GM21576 (cell line): ENCODE measurements at regions not wholly inside any gene's neighbourhood (a gene's known extent, or its start where the extent isn't known, plus 50 kb on each side); places are given as distances from the start of the nearest gene placed in this dataset.
"Not testable (repeated sequence)": the region's sequence is repeated elsewhere in the genome, so short reads cannot be mapped to it uniquely, and the experiment has no call there.

Source experiments
- ATAC-seq: cut with Tn5 transposase; IDR thresholded peaks from one replicate; pipeline ENCODE4 v1.9.1; 2021; ENCODE audit warnings: mild to moderate bottlenecking, moderate library complexity; ENCODE audit not compliant: unreplicated experiment

DNA sequence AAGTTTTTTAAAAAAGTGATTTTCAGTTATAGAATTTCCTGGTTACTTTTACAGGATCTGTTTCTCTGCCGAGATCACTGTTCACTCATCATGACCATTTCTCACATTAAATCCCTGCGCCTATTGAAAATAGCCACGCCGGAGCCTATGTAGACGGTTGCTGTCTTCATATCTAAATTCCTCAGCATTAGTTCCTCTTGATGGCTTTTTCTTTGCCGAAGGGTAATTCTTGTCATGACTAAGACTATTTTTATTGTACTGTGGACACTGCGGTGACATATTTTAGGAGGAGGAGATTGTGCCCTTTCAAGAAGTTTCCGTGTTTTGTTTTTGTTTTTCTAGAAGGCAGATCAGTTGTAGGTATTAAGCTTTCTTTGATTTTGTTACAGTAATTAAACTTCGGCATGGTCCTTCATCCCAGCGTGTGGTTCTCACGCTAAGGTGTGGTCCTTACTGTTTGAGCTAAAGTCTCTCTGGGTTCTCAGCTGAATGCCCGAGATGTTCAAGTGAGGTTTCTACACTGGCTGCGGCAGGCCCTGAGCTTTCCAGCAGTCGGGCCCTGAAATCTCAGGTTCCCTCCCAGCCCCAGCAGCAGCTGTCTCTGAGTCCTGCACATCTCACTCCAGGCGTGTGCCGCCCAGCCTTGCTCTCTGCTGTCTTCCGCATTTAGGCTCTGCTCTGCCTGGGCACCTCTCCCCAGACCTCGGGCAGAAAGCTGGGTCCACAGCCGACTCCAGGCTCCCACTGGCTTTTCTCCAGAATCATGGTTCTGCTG is 1110.5 kb downstream of the TBC1D22A start:
- no peak for ATAC-seq

GRCh38 chr22:47865626-47866025 is 1103.2 kb downstream of the TBC1D22A start:
- no peak for ATAC-seq

DNA sequence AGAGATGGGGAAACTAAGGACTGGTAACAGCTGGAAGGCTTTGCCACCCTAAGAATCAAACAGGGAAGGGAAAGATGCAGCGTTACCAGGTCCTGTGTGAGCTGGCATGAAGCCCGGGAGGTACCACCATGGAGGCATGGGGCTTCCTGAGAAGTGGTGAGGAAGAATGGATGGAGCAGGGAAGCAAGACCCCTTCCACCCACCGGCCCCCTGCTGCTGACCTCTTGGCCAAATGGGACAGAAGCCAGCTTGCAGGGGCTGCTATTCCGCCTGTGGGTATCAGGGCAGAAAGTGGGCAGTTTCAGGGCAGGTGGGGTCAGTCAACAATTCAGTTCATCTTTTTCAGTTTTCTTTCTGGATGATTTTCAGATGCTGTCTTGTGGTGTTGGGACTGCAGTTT is 1099.9 kb downstream of the TBC1D22A start:
- ATAC-seq: no peak

DNA sequence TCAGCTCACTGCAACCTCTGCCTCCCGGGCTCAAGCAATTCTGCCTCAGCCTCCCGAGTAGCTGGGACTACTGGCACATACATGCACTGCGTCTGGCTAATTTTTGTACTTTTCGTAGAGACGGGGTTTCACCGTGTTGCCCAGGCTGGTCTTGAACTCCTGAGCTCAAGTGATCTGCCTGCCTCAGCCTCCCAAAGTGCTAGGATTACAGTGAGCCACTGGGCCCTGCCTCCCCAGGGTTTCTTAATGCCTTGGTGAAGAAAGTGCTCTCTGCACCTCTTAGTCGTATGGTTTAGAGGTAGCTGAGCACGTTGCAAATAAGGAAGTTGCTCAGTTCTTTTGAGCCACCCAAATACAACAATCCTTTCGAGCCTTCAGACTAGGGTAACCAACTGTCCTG is 1098.5 kb downstream of the TBC1D22A start:
- not testable (repeated sequence) for ATAC-seq

- ATAC-seq: no peak
Observed at GRCh38 chr22:47859881-47860525, 1097.6 kb downstream of the TBC1D22A start.

GRCh38 chr22:47858773-47859306 is 1096.4 kb downstream of the TBC1D22A start:
- no peak for ATAC-seq

DNA sequence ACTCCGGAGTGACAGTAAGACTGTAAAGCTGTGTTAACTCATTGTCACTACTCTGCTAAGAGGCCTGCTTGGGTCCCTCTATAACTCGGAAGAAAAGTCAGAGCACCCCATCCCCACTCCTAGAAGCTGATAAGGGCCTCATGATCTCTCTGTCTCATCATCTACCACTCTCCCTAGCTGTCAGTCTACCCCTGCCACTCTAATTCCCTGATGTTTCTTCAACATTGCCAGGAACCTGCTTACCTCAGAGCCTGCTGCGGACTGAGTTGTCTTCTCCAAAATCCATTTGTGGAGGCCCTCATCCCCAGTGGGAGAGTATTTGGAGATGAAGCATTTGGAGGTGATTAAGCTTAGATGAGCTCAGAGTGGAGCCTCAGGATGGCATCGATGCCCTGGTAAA is 1092.2 kb downstream of the TBC1D22A start:
- no peak for ATAC-seq

GRCh38 chr22:47854251-47854650 is 1091.8 kb downstream of the TBC1D22A start:
- no peak for ATAC-seq

DNA sequence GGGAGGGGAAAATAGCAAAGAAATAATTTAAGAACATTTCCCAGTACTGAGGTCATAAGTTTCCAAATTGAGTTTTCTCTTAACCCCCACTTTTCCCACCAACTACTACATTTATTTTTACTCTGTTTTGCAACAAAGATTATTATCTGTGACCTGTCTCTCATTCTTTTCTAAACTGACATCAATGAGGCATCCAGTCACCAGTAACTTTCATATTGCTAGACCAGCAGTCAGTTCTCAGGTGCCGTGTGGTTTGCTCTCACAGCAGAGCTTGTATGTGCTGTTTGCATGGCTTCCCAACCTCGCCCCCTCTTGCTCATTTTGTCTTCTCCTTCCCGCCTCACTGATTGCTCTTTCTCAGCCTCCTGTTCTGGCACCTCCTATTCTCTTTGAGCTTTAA is 1091.3 kb downstream of the TBC1D22A start:
- ATAC-seq: no peak

GRCh38 chr22:47851586-47851985 is 1089.1 kb downstream of the TBC1D22A start:
- ATAC-seq: no peak

DNA sequence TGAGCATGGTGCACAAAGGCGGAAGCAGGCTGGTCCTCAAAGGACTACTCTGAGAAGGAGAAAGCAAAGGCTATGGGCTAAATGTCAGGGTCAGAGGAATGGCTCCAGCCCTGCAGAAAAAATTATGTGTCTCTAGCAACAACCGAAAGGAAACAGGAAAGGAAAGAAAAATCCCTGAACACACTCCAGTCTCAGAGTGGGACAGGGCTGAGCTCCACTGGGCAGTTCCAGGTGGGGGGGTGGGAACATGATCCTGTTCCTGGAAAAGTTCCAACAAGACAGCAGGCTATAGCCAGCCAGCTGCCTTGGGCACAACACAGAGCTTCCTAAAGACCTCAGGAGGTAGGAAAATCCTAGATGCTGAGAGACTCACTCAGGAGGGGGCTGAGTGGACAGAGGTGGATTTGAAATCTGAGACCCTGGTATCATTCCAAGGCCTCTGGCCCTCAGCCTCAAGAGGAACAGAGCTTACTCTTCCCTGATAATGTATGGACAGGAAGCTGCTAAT is 1088.2 kb downstream of the TBC1D22A start:
- ATAC-seq: no peak

DNA sequence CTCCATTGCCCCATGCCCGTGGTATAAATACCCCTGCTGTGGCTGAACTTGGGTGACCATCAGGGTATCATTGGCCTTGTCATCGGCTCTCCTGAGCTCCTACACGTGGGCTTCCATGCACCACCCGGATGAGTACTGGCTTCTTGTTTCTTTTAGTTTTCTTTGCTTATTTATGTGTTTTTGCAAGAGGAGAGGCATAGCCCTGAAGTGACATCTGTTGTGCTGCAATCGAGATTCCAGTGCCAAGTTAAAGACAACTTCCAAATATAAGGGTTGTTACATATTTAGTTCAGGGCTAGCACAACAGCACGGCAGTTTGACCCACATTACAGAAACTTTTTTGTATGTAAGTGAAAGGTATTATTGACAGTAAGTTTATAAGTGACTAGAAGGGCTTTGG is 1087.1 kb downstream of the TBC1D22A start:
- ATAC-seq: no peak

- no peak for ATAC-seq
Observed at GRCh38 chr22:47848184-47848920, 1085.9 kb downstream of the TBC1D22A start.

- no peak for ATAC-seq
Observed at GRCh38 chr22:47847131-47847890, 1084.9 kb downstream of the TBC1D22A start.

GRCh38 chr22:47846206-47846605 is 1083.8 kb downstream of the TBC1D22A start:
- ATAC-seq: no peak

GRCh38 chr22:47842119-47842518 is 1079.7 kb downstream of the TBC1D22A start:
- no peak for ATAC-seq

GRCh38 chr22:47841156-47841555 is 1078.7 kb downstream of the TBC1D22A start:
- ATAC-seq: no peak

DNA sequence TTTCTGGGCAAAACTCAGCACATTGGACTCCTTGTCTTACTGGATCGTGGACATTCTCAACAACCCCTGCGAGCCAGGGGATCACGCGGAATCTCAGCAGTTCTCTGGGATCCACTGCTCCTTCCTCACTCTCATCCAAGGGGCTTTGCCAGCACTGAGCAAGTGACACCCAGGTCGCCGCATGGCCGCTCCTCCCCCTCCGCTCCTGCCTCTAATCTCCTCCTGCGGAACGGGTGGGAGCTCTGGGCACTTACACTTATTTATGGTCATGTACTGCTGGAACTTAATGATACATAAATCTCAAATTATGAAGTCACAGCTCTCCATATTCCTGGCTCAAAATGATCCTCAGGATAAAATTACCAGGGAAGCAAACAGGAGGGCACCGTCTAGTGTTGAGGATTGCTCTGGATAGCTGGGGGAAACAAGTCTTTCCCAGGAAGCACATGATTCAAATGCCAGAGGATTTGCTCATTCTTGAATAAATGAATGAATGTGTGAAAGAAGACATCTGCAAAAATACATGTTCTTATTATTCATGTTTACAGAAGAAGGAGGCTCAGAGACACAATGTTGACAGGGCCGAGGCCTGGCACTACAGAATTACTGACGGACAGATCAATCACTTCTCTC is 1077.3 kb downstream of the TBC1D22A start:
- no peak for ATAC-seq

- ATAC-seq: no peak
Observed at GRCh38 chr22:47837703-47838102, 1075.3 kb downstream of the TBC1D22A start.

GRCh38 chr22:47836957-47837356 is 1074.5 kb downstream of the TBC1D22A start:
- ATAC-seq: no peak
